AG10803 (cell line): ENCODE measurements at regions not wholly inside any gene's neighbourhood (a gene's known extent, or its start where the extent isn't known, plus 50 kb on each side); places are given as distances from the start of the nearest gene placed in this dataset.
A peak's percentile ranks its signal among the peaks of the same experiment; 100 is the strongest.

Experiments
- DNase-seq: peaks from one replicate; pipeline ENCODE4 v3.0.0; 2010; ENCODE audit warnings: low read depth
- H3K4me3 ChIP-seq: 2 replicates; pipeline ENCODE4 v1.5.1; 2011; ENCODE audit warnings: mild to moderate bottlenecking, low read length, control low read depth
- CTCF ChIP-seq: conservative IDR thresholded peaks from 2 replicates; pipeline ENCODE4 v1.5.1; 2011; ENCODE audit warnings: mild to moderate bottlenecking, low read length, control low read depth, inconsistent platforms

GRCh38 chr3:189025866-189026265, 145.9 kb upstream of the TPRG1 start:
- no peak for DNase-seq
- no peak overlapping the region for H3K4me3 ChIP-seq
- TF ChIP-seq CTCF: no peak

- no peak for TF ChIP-seq CTCF
- no peak overlapping the region for H3K4me3 ChIP-seq
- DNase-seq: no peak
Measured at GRCh38 chr3:189027626-189028155, 144.1 kb upstream of the TPRG1 start.

- no peak for TF ChIP-seq CTCF
- DNase-seq: no peak
- no peak overlapping the region for H3K4me3 ChIP-seq
Measured at GRCh38 chr3:189038773-189039745, 132.7 kb upstream of the TPRG1 start.

GRCh38 chr3:189040656-189041335, 131.0 kb upstream of the TPRG1 start:
- no peak for TF ChIP-seq CTCF
- H3K4me3 ChIP-seq: no peak overlapping the region
- DNase-seq: no peak

GRCh38 chr3:189041482-189042090, 130.2 kb upstream of the TPRG1 start:
- TF ChIP-seq CTCF: peak; percentile 47
- peak; percentile 24 for DNase-seq

GRCh38 chr3:189042832-189043231, 128.9 kb upstream of the TPRG1 start:
- no peak overlapping the region for H3K4me3 ChIP-seq
- DNase-seq: no peak
- no peak for TF ChIP-seq CTCF

More at GRCh38 chr3:189041482-189042090, 130.2 kb upstream of the TPRG1 start:
- no peak overlapping the region for H3K4me3 ChIP-seq
